ENCODE measurements at regions not wholly inside any gene's neighbourhood (a gene's known extent, or its start where the extent isn't known, plus 50 kb on each side); places are given as distances from the start of the nearest gene placed in this dataset.

- DNase-seq (ENCODE audit: low read depth), result peak; percentile 42
- no peak for TF ChIP-seq CTCF (conservative IDR thresholded peaks at IDR 0.05; ENCODE audit: control insufficient read depth, insufficient read depth, low read depth, low read length)
- H3K4me3 ChIP-seq (ENCODE audit: control insufficient read depth, low read depth, low read length), result no peak overlapping the region
Observed at GRCh38 chr2:238761868-238762267, 86.0 kb upstream of the TWIST2 start.

- H3K4me3 ChIP-seq (ENCODE audit: control insufficient read depth, low read depth, low read length), result no peak overlapping the region
- no peak for DNase-seq (ENCODE audit: low read depth)
- no peak for TF ChIP-seq CTCF (conservative IDR thresholded peaks at IDR 0.05; ENCODE audit: control insufficient read depth, insufficient read depth, low read depth, low read length)
Observed at GRCh38 chr2:238763471-238763995, 84.4 kb upstream of the TWIST2 start.

- TF ChIP-seq CTCF (conservative IDR thresholded peaks at IDR 0.05; ENCODE audit: control insufficient read depth, insufficient read depth, low read depth, low read length), result no peak
- no peak overlapping the region for H3K4me3 ChIP-seq (ENCODE audit: control insufficient read depth, low read depth, low read length)
- DNase-seq (ENCODE audit: low read depth), result no peak
Observed at GRCh38 chr2:238765590-238765989, 82.3 kb upstream of the TWIST2 start.

GRCh38 chr2:238771218-238771617, 76.7 kb upstream of the TWIST2 start:
- peak; percentile 79 for DNase-seq (ENCODE audit: low read depth)
- peak; percentile 52 for TF ChIP-seq CTCF (conservative IDR thresholded peaks at IDR 0.05; ENCODE audit: control insufficient read depth, insufficient read depth, low read depth, low read length)
- H3K4me3 ChIP-seq (ENCODE audit: control insufficient read depth, low read depth, low read length), result no peak overlapping the region

- TF ChIP-seq CTCF (conservative IDR thresholded peaks at IDR 0.05; ENCODE audit: control insufficient read depth, insufficient read depth, low read depth, low read length), result no peak
- DNase-seq (ENCODE audit: low read depth), result peak; percentile 4
- no peak overlapping the region for H3K4me3 ChIP-seq (ENCODE audit: control insufficient read depth, low read depth, low read length)
Observed at GRCh38 chr2:238771639-238772038, 76.2 kb upstream of the TWIST2 start.

- H3K4me3 ChIP-seq (ENCODE audit: control insufficient read depth, low read depth, low read length), result no peak overlapping the region
- no peak for TF ChIP-seq CTCF (conservative IDR thresholded peaks at IDR 0.05; ENCODE audit: control insufficient read depth, insufficient read depth, low read depth, low read length)
- DNase-seq (ENCODE audit: low read depth), result no peak
Observed at GRCh38 chr2:238772635-238773297, 75.1 kb upstream of the TWIST2 start.
